RWPE1 (cell line): ENCODE measurements at regions not wholly inside any gene's neighbourhood (a gene's known extent, or its start where the extent isn't known, plus 50 kb on each side); places are given as distances from the start of the nearest gene placed in this dataset.

ENCODE experiments used
- CTCF ChIA-PET: fragments of 350-600 bp; sonication (Branson Sonifier 250); formaldehyde crosslinking; extraction: SDS; loops from one replicate; lab custom pipeline; 2021; lab: Yijun Ruan, JAX
- POLR2A ChIA-PET: fragments of 400-600 bp; formaldehyde crosslinking; extraction: SDS; loops from one replicate; lab custom pipeline; 2020; ENCODE audit warnings: antibody characterized with exemption; ENCODE audit not compliant: low non-redundant PET; lab: Yijun Ruan, JAX
- DNase-seq: peaks from one replicate; pipeline ENCODE4 v3.0.0; 2012; ENCODE audit warnings: low spot score
- H3K27ac ChIP-seq: fragments of 450-650 bp; 2 replicates; pipeline ENCODE4 v1.5.1; 2017
- CTCF ChIP-seq: fragments of 450-650 bp; conservative IDR thresholded peaks from 2 replicates; pipeline ENCODE4 v1.5.1; 2017; ENCODE audit warnings: low read depth, mild to moderate bottlenecking

GRCh38 chr12:105967038-105967776 lies 171.5 kb downstream of the NUAK1 start:
- TF ChIP-seq CTCF: no peak
- no peak overlapping the region for H3K27ac ChIP-seq
- CTCF ChIA-PET: no interaction called here
- POLR2A ChIA-PET: no interaction called here
- no peak for DNase-seq

- ChIA-PET CTCF (interaction anchor here (0.6 kb wide), 1 partner anchor 849 kb away, joined by 3 read pairs; no protein-coding TSS in a partner anchor), POLR2A (no interaction called here)
- DNase-seq: no peak
- TF ChIP-seq CTCF: no peak
- H3K27ac ChIP-seq: no peak overlapping the region
Observed at GRCh38 chr12:105968025-105968424, 170.7 kb downstream of the NUAK1 start.

GRCh38 chr12:105970885-105971284 lies 167.9 kb downstream of the NUAK1 start:
- no peak for TF ChIP-seq CTCF

GRCh38 chr12:105974738-105975137 lies 164.0 kb downstream of the NUAK1 start:
- CTCF ChIA-PET: no interaction called here
- TF ChIP-seq CTCF: no peak
- DNase-seq: no peak
- H3K27ac ChIP-seq: no peak overlapping the region
- POLR2A ChIA-PET: no interaction called here

More at GRCh38 chr12:105970885-105971284, 167.9 kb downstream of the NUAK1 start:
- no peak overlapping the region for H3K27ac ChIP-seq
- ChIA-PET CTCF (interaction anchor here (1.2 kb wide), 1 partner anchor 550 kb away, joined by 4 read pairs; no protein-coding TSS in a partner anchor), POLR2A (no interaction called here)
- DNase-seq: peak; percentile 24

- TF ChIP-seq CTCF: no peak
- no peak for DNase-seq
- POLR2A ChIA-PET: no interaction called here
- H3K27ac ChIP-seq: no peak overlapping the region
- CTCF ChIA-PET: no interaction called here
Observed at GRCh38 chr12:105975351-105975750, 163.4 kb downstream of the NUAK1 start.

- H3K27ac ChIP-seq: no peak overlapping the region
- ChIA-PET CTCF (no interaction called here), POLR2A (no interaction called here)
- TF ChIP-seq CTCF: no peak
- no peak for DNase-seq
Observed at GRCh38 chr12:105977236-105977635, 161.5 kb downstream of the NUAK1 start.
